ENCODE measurements at regions not wholly inside any gene's neighbourhood (a gene's known extent, or its start where the extent isn't known, plus 50 kb on each side); places are given as distances from the start of the nearest gene placed in this dataset.
"Not testable (repeated sequence)": the region's sequence is repeated elsewhere in the genome, so short reads cannot be mapped to it uniquely, and the experiment has no call there.

GRCh38 chr4:116536024-116536423 is 549.4 kb downstream of the TRAM1L1 start:
- DNase-seq: not testable (repeated sequence)

DNA sequence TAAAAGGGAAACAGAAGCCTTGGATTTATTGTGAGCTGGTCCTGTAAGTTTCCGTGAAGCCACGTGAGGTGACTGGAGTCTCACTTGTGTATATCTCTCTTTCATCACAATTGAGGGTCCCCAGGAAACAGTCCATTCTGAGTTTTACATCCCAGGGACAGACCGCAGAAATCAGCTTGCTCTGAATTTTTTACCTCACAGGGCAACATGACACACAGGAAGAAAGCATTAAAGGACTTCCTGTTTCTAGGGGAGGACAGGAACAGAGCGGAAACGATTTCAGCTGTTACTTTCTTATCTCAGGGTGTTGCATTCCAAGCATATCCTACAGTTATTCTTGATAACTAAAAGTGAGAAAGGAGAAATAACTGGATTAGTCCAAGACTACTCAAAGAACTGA is 553.5 kb downstream of the TRAM1L1 start:
- DNase-seq: no peak

- no peak for DNase-seq
These were observed 554.4 kb downstream of the TRAM1L1 start for GRCh38 chr4:116531026-116531425.

GRCh38 chr4:116530048-116530447 is 555.3 kb downstream of the TRAM1L1 start:
- no peak for DNase-seq

DNA sequence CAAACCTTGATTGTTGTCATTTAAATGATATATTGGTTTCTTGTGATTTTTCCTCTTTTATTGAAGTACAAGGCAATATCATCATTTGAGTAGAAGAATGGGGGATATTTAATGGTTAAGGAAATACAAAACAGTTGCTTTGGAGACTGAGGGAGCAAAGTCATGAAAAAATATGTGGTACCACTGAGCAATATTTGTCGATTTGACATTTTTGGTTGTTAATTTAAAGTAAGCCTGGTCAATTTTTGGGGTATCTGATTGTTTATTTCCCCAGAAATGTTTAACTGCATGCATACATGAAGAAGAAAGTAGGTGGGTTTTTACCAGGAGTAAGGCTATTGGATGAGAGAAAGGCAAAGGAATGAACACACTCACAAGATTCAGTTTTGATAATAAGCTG is 556.2 kb downstream of the TRAM1L1 start:
- no peak for DNase-seq

GRCh38 chr4:116522922-116523321 is 562.5 kb downstream of the TRAM1L1 start:
- no peak for DNase-seq

DNA sequence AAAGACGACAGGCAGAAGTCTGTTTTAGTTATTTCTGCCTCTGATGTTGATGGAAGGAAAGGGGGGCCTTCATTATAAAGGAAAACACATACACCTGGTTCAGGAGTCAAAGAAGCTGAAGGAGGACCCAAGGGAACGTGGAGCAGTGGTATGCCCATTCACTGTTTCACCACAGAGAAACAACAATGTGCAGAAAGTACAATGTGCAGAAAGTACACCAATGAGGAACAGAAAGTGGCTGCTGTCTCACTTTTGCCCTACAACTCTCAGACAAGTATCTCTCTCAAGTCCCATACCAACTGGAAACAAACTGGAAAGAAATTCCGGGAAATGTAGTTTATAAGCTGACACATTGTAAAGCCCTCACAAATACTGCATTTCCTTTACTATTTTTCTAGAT is 564.5 kb downstream of the TRAM1L1 start:
- DNase-seq: no peak

DNA sequence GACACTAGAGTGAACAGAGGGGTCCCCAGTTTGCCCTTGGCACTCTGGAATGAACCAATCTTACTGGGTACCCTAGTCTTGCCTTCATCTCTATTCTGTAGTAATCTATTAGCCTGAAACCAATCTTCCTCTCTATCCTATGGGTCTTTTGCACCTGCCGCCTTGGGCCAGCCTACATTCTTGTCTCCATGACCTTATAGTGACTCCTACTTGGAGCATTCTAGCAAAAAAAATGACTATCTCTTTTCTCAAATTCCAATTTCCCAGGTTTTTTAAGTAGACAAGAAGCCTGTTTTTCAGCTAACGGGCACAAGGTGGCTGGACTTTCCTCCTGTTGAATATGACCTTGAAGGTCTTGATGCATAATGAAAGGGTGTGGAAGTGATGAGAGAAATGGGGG is 568.7 kb downstream of the TRAM1L1 start:
- no peak for DNase-seq

DNA sequence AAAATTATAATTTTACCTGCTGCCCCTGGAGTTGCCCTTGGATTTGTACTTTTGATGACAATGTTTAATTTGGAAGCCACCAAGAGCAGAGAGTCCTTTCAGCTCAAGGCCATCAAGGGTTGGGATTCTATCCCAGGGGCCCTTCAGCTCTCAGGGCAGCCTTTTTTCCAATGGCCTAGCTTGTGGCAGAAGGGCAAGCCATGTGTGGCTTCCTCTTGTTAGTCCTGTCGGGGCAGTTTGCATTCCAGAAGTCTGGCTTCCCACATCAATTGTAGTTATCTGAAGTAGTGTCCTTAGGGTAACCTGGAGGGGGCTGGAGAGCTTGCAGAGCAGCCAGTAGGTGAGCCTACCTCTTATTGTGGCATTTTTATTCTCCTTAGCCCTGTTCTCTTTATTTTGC is 569.4 kb downstream of the TRAM1L1 start:
- DNase-seq: no peak

DNA sequence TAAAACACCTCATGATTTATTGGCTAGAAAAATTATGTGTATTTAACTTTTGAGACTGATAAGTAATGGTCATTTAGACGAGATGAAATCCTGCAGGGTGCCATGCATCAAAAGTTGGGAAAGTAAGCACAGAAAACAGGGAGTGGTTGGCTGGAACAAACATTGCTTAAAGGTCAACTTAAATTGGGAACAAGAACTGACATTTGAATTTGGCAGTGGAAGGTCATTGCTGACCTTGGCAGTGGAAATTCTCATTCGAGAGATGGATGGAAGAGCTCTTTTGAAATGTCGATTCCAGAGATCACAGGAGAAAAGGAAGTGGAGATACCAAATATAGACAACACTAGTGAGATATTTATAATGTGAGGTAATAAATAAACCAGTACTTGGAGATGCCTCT is 572.8 kb downstream of the TRAM1L1 start:
- DNase-seq: no peak

GRCh38 chr4:116501954-116502353 is 583.4 kb downstream of the TRAM1L1 start:
- no peak for DNase-seq

DNA sequence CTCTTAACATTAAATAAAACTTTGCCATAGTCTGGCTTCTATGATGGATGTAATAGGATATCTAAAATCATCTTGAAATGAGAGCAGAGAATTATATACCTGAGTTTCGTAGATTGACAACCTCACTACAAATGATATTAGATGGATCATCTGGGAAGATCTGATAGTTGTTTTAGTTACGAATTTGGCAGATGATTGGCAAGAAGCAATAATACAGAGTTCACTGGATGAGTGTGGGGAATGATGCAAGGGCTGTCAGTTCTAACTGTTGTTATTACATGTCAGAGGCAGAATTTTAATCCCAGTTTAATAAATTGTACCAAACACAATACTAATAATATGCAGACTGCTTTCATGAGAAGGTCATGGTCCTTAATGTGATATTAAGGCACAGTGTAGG is 585.2 kb downstream of the TRAM1L1 start:
- no peak for DNase-seq

DNA sequence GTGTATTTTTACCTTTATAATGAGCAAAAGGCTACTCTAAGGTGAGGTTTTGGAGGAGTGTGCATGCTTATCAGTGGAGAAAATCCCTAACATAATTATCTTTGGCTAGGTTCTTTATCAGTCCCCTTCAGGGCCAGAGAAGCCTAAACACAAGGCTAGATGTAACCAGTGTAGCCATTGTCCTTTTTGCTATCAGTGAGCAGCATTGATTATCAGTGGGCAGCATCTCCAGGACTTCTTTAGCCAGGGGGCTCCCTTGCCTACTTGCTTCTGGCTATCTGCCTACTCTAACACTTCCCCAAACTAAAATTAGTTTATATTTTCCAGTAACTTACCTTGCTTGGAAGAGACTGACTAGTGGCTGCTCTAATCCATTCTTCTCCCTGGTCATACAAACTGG is 595.6 kb downstream of the TRAM1L1 start:
- no peak for DNase-seq

DNA sequence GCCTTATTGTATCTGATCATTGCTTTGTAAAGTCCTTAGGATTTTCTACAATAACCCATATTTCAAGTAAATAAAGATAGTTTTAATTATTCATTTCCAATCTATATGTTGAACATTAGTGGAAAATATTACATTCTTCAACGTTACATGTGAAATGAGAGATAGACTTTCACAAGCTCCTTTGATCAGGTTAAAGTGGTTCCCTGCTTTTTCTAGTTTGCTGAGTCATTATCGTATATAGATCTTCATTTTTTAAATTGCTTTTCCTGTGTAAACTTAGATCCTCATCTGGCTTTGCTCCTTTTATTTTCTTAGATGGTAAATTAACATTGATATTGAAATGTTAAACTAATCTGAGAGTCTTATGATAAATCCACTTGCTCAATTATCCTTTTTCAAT is 599.0 kb downstream of the TRAM1L1 start:
- no peak for DNase-seq

DNA sequence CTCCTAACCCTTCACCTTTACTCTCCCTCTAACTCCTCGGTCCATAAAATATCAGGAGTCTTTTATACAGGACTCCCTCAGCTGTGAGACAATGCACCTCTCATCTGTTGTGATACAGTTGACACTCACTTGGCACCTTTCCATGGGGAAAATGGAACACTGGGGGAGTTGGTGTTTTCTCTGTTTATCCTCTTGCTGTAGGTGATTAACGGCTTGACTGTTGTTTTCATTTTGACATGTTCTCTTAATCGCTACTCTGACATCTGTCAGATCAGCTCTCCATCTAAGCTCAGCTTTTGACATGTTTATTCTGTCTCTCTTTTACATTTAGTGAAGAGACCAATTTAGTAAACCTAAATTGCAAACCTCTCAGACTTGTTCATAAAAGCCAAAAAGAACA is 604.8 kb downstream of the TRAM1L1 start:
- no peak for DNase-seq

- no peak for DNase-seq
These were observed 607.0 kb downstream of the TRAM1L1 start for GRCh38 chr4:116478343-116478742.

DNA sequence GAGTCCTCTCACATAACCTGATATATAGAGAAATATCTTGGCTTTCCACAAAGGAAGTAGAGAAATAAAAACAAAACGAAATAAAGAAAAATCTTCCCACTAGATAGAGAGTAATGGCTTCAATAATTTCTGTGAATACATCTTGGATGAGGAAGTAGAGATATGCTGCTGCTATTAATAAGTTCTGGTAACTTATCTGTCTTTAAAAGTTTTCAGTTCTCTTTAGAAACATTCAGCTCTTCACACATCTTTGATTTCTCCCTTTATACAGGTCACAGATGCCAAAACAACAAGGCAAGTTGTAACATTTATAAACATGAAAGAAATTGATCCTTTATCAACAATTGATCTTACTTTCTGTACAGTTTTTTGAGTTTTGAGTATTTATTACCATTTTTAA is 615.8 kb downstream of the TRAM1L1 start:
- DNase-seq: no peak

DNA sequence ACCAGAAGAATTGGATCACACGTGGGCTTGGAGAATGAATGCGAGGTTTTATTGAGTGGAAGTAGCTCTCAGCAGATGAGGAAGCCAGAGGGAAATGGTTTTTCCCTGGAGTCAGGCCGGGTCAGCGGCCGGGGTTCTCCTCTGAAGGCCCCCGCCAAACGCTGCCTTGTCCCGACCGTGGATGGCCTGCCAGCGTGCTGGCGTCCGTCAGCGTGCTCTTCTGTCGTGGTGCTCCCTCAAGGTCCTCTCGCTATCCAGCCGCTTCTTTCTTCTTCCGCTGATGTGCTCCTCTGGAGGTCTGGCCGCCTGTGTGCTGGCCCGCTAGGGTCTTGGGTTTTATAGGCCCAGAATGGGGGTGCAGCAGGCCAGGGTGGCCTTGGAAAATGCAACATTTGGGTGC is 632.2 kb downstream of the TRAM1L1 start:
- DNase-seq: no peak

- DNase-seq: no peak
These were observed 635.6 kb downstream of the TRAM1L1 start for GRCh38 chr4:116449764-116450163.

DNA sequence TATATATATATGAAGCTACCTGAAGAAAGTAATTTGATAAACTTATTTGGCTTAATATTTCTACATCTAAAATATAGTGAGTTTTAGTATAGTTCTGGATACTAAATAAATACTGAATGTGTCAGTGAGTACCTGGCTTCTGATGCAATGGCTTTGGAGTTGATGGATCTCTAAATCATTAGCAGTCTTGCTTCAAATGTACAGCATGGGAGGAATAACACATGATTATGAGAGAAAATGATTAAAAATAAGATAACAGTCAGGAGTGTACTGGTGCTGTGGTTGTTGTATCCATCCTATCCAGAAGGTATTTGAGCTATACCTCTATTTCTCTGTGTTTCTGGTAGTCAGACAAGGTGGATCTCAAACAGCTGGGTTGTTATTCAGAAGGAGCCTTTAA is 641.3 kb downstream of the TRAM1L1 start:
- DNase-seq: no peak

DNA sequence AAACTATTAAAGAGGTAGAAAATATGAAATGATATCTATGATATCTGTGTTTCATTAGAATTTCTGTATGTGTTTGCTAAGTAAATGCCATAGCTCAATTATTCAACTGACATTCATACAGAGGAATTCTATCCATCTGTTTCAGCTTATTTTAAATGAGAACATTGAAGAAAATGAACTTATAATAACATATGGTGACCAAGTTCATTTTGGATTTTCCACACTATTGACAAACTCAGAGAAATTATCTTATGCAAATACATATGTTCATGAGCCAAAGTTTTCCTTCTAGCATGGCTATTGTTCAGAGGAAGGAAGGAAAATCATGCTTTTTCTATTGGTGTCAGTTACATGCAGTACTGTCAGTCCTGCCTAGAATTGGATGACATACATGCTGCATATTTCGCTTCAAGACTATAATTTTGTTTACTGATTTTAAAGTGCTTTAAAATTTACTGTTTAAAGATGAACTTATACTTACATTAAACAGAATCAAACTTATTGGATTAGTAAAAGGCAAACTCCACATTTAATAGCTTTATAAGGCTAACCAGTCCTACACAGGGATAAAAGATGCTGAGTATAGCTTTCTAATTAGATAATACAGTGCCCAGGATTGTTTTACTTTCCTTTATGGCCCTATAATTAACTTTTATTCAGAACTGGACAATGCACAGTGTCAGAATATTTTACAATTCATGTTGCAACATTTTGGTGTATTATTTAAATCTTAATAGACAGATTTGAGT is 646.2 kb downstream of the TRAM1L1 start:
- DNase-seq: no peak

- DNase-seq: no peak
These were observed 647.0 kb downstream of the TRAM1L1 start for GRCh38 chr4:116438417-116438816.

- no peak for DNase-seq
These were observed 657.7 kb downstream of the TRAM1L1 start for GRCh38 chr4:116427666-116428065.

- DNase-seq: no peak
These were observed 672.2 kb downstream of the TRAM1L1 start for GRCh38 chr4:116413222-116413621.

GRCh38 chr4:116401293-116401692 is 684.1 kb downstream of the TRAM1L1 start:
- no peak for DNase-seq

All from CD4-positive, alpha-beta T cell treated with Interleukin-6 for 4 hours (primary cell).